ENCODE measurements at regions not wholly inside any gene's neighbourhood (a gene's known extent, or its start where the extent isn't known, plus 50 kb on each side); places are given as distances from the start of the nearest gene placed in this dataset.
"Not testable (repeated sequence)": the region's sequence is repeated elsewhere in the genome, so short reads cannot be mapped to it uniquely, and the experiment has no call there.

DNA sequence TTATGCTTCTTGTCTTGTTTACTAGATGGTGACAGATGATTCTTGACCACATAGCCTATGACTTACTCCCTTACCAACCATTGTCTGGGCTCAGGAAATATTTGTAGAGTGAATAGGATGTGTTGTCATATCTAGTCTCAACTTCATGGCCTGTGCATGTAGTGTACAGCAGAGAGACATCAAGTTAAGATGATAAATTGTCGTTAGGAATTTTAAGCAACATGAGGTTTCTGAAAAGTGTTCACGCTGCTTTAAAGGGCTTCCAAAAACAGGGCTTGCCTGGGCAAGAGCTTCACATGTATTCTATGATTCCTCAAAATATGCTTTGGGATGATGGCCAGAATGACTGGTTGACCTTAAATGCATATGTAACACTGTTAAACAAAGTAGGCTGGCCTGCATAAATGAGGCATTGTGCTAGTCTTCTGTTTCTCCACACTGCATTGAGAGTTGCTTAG is 424.0 kb downstream of the RND3 start:
- H3K9me3 ChIP-seq, result no peaks in the 10 kb centered on the region
- H3K27ac ChIP-seq, result no peak overlapping the region
- H3K4me3 ChIP-seq, result no peak overlapping the region
- H3K4me1 ChIP-seq, result no peaks in the 10 kb centered on the region
- ATAC-seq, result no peak
- TF ChIP-seq, protein P1, sequence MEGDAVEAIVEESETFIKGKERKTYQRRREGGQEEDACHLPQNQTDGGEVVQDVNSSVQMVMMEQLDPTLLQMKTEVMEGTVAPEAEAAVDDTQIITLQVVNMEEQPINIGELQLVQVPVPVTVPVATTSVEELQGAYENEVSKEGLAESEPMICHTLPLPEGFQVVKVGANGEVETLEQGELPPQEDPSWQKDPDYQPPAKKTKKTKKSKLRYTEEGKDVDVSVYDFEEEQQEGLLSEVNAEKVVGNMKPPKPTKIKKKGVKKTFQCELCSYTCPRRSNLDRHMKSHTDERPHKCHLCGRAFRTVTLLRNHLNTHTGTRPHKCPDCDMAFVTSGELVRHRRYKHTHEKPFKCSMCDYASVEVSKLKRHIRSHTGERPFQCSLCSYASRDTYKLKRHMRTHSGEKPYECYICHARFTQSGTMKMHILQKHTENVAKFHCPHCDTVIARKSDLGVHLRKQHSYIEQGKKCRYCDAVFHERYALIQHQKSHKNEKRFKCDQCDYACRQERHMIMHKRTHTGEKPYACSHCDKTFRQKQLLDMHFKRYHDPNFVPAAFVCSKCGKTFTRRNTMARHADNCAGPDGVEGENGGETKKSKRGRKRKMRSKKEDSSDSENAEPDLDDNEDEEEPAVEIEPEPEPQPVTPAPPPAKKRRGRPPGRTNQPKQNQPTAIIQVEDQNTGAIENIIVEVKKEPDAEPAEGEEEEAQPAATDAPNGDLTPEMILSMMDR (IDR thresholded peaks at IDR 0.05), result no peak
- H3K27me3 ChIP-seq (ENCODE audit: low read depth), result no peaks in the 10 kb centered on the region
- DNase-seq, result no peak
- H3K36me3 ChIP-seq, result no peaks in the 10 kb centered on the region
- intact Hi-C loops (cut with DNase I), result no loop called here

DNA sequence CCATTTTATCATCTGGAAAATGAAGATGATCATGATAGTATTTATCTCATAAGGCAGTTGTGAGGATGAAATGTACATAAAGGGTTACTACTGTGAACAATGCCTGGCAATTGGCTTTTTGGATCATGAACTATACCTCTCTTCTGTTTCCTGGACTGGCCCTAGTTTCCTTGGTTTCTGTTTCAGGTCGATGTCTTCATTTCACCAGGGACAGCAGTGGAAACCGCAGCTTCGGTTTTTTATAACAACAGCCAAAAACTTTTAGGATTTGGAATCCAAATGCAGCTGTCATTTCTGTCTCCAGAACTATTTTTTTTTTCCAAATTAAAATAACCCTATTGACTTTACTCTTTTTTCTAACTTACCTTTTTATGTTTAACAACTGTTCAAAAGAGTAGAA is 425.1 kb downstream of the RND3 start:
- TF ChIP-seq, protein P1 (IDR thresholded peaks at IDR 0.05), result no peak
- DNase-seq, result no peak
- H3K4me1 ChIP-seq, result no peaks in the 10 kb centered on the region
- no peak for ATAC-seq
- no peaks in the 10 kb centered on the region for H3K36me3 ChIP-seq
- H3K27me3 ChIP-seq (ENCODE audit: low read depth), result no peaks in the 10 kb centered on the region
- no peaks in the 10 kb centered on the region for H3K9me3 ChIP-seq
- no peak overlapping the region for H3K27ac ChIP-seq
- intact Hi-C loops (cut with DNase I), result no loop called here
- no peak overlapping the region for H3K4me3 ChIP-seq

DNA sequence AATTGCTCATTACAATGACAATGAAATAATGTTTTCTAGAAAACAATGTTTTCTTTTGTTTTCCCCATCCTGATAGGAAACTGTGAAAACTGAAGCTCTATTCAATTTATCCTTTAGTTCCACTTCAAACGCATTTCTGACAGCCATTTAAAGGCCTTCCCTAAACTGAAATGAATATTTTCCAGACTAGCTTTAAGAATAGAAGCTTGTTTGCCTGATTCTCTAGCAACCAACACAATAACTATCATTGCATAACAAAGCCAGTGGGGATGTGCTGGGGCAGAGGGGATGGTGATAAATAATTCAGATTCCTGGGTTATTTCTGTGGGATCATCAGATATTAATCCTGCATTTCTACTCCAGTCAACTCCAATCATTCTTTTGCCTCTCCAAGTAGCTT is 427.1 kb downstream of the RND3 start:
- Histone ChIP-seq H3K4me3 (no peak overlapping the region), H3K9me3 (no peaks in the 10 kb centered on the region), H3K27ac (no peak overlapping the region), H3K4me1 (no peaks in the 10 kb centered on the region), H3K27me3 (ENCODE audit: low read depth) (no peaks in the 10 kb centered on the region), H3K36me3 (no peaks in the 10 kb centered on the region)
- ATAC-seq (no peak), DNase-seq (no peak)
- TF ChIP-seq, protein P1 (IDR thresholded peaks at IDR 0.05), result no peak
- intact Hi-C loops (cut with DNase I), result no loop called here

DNA sequence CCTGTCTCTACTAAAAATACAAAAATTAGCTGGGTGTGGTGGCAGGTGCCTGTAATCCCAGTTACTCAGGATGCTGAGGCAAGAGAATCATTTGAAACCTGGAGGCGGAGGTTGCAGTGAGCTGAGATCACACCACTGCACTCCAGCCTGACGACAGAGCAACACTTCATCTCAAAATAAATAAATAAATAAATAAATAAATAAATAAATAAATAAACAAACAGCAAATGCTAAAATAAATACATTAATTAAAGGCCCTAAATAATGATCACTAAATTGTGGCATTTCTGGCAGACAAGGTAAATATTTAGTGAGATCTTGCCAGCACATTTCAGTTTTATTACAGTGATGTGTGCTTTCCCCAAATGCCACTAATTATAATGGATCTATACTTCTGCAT is 427.8 kb downstream of the RND3 start:
- H3K36me3 ChIP-seq; H3K27me3 ChIP-seq (ENCODE audit: low read depth); DNase-seq; H3K27ac ChIP-seq; H3K9me3 ChIP-seq; H3K4me3 ChIP-seq; H3K4me1 ChIP-seq; intact Hi-C loops (cut with DNase I); ATAC-seq: not testable (repeated sequence)

DNA sequence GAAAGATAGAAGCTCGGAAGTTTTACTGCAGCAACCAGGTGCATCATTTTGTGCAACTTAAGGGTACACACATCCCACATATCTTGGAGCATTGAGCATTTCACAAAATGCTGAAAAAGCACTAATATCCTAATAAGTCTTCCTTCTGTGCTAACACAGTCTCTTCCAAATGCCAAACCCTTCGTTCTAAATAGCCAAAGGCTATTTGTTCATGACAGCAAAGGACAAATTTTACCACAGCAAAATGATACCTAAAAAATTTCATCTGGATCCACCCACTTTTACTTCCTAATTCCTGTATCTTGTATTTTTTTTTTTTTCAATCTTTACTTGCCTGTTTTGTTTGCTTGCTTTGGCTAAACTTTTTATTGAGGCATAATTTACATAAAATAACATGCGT is 435.0 kb downstream of the RND3 start:
- H3K27ac ChIP-seq, result no peak overlapping the region
- H3K9me3 ChIP-seq, result no peaks in the 10 kb centered on the region
- H3K36me3 ChIP-seq, result no peaks in the 10 kb centered on the region
- no peaks in the 10 kb centered on the region for H3K4me1 ChIP-seq
- no peaks in the 10 kb centered on the region for H3K27me3 ChIP-seq (ENCODE audit: low read depth)
- no peak overlapping the region for H3K4me3 ChIP-seq
- TF ChIP-seq, protein P1 (IDR thresholded peaks at IDR 0.05), result no peak
- no peak for ATAC-seq
- intact Hi-C loops (cut with DNase I), result no loop called here
- no peak for DNase-seq

DNA sequence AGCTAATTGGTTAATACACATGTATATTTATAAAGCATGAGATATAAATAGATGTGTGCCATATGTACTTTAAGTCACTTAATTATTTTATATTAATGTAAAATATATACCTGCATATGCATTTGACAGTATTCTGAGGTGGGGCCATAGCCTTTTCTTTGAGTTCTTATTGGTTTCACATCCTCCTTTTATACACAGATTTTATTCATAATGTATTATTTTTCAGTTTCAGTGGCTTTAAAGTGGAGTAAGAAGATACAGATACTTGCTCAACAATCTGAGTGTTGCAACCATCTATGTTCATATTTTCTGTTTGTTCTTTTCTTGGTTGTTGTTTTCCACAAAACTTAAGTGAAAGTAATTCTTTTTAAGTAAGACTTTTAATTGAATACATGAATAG is 436.5 kb downstream of the RND3 start:
- TF ChIP-seq, protein P1 (IDR thresholded peaks at IDR 0.05), result no peak
- no peak for ATAC-seq
- Histone ChIP-seq H3K4me3 (no peak overlapping the region), H3K27ac (no peak overlapping the region), H3K27me3 (ENCODE audit: low read depth) (no peaks in the 10 kb centered on the region), H3K4me1 (no peaks in the 10 kb centered on the region), H3K36me3 (no peaks in the 10 kb centered on the region), H3K9me3 (no peaks in the 10 kb centered on the region)
- intact Hi-C loops (cut with DNase I), result no loop called here
- no peak for DNase-seq
